DMS53 (cell line): ENCODE measurements at regions not wholly inside any gene's neighbourhood (a gene's known extent, or its start where the extent isn't known, plus 50 kb on each side); places are given as distances from the start of the nearest gene placed in this dataset.
"Not testable (repeated sequence)": the region's sequence is repeated elsewhere in the genome, so short reads cannot be mapped to it uniquely, and the experiment has no call there.

Source experiments
- DNase-seq: peaks from one replicate; lab custom pipeline; 2025; lab: John Stamatoyannopoulos, UW

GRCh38 chr13:70511861-70512417, 403.7 kb upstream of the KLHL1 start:
- DNase-seq, result not testable (repeated sequence)

- DNase-seq, result no peak
Measured at GRCh38 chr13:70505809-70506208, 397.6 kb upstream of the KLHL1 start.

GRCh38 chr13:70502944-70503343, 394.7 kb upstream of the KLHL1 start:
- no peak for DNase-seq

- no peak for DNase-seq
Measured at GRCh38 chr13:70490320-70490935, 382.2 kb upstream of the KLHL1 start.

GRCh38 chr13:70484931-70485330, 376.7 kb upstream of the KLHL1 start:
- DNase-seq, result no peak

GRCh38 chr13:70483599-70484276, 375.5 kb upstream of the KLHL1 start:
- DNase-seq, result no peak

GRCh38 chr13:70473907-70474306, 365.7 kb upstream of the KLHL1 start:
- DNase-seq, result no peak

- no peak for DNase-seq
Measured at GRCh38 chr13:70469077-70469476, 360.8 kb upstream of the KLHL1 start.

- DNase-seq, result peak; percentile 53
Measured at GRCh38 chr13:70457474-70457873, 349.2 kb upstream of the KLHL1 start.

GRCh38 chr13:70448820-70449219, 340.6 kb upstream of the KLHL1 start:
- no peak for DNase-seq

GRCh38 chr13:70432276-70432805, 324.1 kb upstream of the KLHL1 start:
- DNase-seq, result no peak

GRCh38 chr13:70430256-70430655, 322.0 kb upstream of the KLHL1 start:
- DNase-seq, result no peak

- peak; percentile 34 for DNase-seq
Measured at GRCh38 chr13:70424928-70425327, 316.7 kb upstream of the KLHL1 start.

GRCh38 chr13:70424428-70424827, 316.2 kb upstream of the KLHL1 start:
- DNase-seq, result peak; percentile 67

- no peak for DNase-seq
Measured at GRCh38 chr13:70415136-70415535, 306.9 kb upstream of the KLHL1 start.

GRCh38 chr13:70408865-70409264, 300.6 kb upstream of the KLHL1 start:
- peak; percentile 57 for DNase-seq

GRCh38 chr13:70407486-70407885, 299.2 kb upstream of the KLHL1 start:
- no peak for DNase-seq

- DNase-seq, result no peak
Measured at GRCh38 chr13:70405266-70405665, 297.0 kb upstream of the KLHL1 start.

GRCh38 chr13:70394031-70394548, 285.8 kb upstream of the KLHL1 start:
- DNase-seq, result no peak

- peak; percentile 78 for DNase-seq
Measured at GRCh38 chr13:70391678-70392077, 283.4 kb upstream of the KLHL1 start.

GRCh38 chr13:70390968-70391367, 282.7 kb upstream of the KLHL1 start:
- peak; percentile 4 for DNase-seq

GRCh38 chr13:70390064-70390463, 281.8 kb upstream of the KLHL1 start:
- DNase-seq, result no peak

GRCh38 chr13:70388935-70389334, 280.7 kb upstream of the KLHL1 start:
- DNase-seq, result no peak
